ENCODE measurements at regions not wholly inside any gene's neighbourhood (a gene's known extent, or its start where the extent isn't known, plus 50 kb on each side); places are given as distances from the start of the nearest gene placed in this dataset.

DNA sequence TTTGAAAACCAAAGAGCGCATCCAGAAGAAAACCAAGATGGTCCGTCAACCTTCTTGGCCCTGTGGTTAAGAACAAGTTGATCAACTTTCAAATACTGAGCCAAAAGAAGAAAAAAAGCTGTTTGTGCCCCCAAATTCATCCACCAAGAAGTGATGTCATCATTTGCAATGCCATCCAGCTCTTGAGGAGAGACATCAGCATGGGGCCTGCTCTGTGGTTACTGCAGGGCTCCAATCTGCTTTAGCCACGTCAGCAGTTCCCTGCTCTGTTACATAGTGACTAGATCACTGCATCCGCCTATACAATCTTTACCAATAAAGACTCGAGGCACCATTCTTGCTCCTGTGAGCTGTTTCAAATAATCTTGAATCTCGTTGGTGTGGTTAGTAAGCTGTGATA, 75.0 kb upstream of the BLCAP start:
- TF ChIP-seq, protein P1, sequence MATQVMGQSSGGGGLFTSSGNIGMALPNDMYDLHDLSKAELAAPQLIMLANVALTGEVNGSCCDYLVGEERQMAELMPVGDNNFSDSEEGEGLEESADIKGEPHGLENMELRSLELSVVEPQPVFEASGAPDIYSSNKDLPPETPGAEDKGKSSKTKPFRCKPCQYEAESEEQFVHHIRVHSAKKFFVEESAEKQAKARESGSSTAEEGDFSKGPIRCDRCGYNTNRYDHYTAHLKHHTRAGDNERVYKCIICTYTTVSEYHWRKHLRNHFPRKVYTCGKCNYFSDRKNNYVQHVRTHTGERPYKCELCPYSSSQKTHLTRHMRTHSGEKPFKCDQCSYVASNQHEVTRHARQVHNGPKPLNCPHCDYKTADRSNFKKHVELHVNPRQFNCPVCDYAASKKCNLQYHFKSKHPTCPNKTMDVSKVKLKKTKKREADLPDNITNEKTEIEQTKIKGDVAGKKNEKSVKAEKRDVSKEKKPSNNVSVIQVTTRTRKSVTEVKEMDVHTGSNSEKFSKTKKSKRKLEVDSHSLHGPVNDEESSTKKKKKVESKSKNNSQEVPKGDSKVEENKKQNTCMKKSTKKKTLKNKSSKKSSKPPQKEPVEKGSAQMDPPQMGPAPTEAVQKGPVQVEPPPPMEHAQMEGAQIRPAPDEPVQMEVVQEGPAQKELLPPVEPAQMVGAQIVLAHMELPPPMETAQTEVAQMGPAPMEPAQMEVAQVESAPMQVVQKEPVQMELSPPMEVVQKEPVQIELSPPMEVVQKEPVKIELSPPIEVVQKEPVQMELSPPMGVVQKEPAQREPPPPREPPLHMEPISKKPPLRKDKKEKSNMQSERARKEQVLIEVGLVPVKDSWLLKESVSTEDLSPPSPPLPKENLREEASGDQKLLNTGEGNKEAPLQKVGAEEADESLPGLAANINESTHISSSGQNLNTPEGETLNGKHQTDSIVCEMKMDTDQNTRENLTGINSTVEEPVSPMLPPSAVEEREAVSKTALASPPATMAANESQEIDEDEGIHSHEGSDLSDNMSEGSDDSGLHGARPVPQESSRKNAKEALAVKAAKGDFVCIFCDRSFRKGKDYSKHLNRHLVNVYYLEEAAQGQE (IDR thresholded peaks at IDR 0.05; ENCODE audit: unreplicated experiment) = no peak
- Histone ChIP-seq H3K27me3 (ENCODE audit: insufficient read depth) (no peaks in the 10 kb centered on the region), H3K27ac (ENCODE audit: low read depth) (no peak overlapping the region), H3K4me2 (no peak overlapping the region), H3K79me2 (replicated peaks; ENCODE audit: insufficient read depth) (no peaks in the 10 kb centered on the region), H3F3A (replicated peaks; ENCODE audit: low read depth) (no peaks in the 10 kb centered on the region), H4K20me1 (replicated peaks; ENCODE audit: insufficient read depth) (no peaks in the 10 kb centered on the region), H3K4me1 (ENCODE audit: insufficient read depth) (peaks cover 10% of the 10 kb centered on the region), H3K4me3 (no peak overlapping the region), H3K36me3 (ENCODE audit: insufficient read depth) (no peaks in the 10 kb centered on the region), H3K9me2 (ENCODE audit: insufficient read depth) (no peaks in the 10 kb centered on the region), H2AFZ (no peak overlapping the region; the same call in 1 of the 2 replicates)
- Mint-ChIP-seq H3K27me3 (ENCODE audit: insufficient read depth, low read depth, poor library complexity) (peaks cover 8% of the 10 kb centered on the region), H3K4me1 (peaks cover 8% of the 10 kb centered on the region), H3K27ac (no peak overlapping the region), H3K36me3 (ENCODE audit: low read depth) (no peaks in the 10 kb centered on the region), H3K9me3 (no peaks in the 10 kb centered on the region), H3K4me3 (no peak overlapping the region)
- DNase-seq (ENCODE audit: low spot score) (no peak), ATAC-seq (no peak)

DNA sequence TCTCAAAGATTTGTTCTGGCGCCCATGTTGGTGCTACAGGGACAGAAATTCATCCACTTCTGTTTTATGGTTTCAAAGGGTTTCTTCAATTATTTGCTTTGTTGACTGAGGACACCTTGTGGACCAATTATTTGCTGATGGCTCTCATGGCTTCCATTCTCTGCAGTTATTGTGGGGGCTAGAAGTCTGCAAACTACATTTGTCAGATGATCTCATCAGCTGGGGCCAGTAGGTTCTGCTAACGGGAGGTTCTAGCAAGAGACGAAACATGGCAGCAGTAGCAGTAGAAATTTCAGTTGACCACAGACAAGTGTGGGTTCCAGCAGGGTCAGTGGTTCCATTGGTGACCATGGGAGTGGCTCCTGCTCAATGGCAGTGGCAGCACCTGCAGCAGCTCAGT, 72.8 kb upstream of the BLCAP start:
- no peak for TF ChIP-seq NANOG (IDR thresholded peaks at IDR 0.05; ENCODE audit: borderline replicate concordance)
- TF ChIP-seq JUNB (IDR thresholded peaks at IDR 0.05; ENCODE audit: unreplicated experiment) = no peak
- no peak for TF ChIP-seq CREB1 (CRISPR knock-in tag; IDR thresholded peaks at IDR 0.05; ENCODE audit: low read depth)
- TF ChIP-seq, protein P2, sequence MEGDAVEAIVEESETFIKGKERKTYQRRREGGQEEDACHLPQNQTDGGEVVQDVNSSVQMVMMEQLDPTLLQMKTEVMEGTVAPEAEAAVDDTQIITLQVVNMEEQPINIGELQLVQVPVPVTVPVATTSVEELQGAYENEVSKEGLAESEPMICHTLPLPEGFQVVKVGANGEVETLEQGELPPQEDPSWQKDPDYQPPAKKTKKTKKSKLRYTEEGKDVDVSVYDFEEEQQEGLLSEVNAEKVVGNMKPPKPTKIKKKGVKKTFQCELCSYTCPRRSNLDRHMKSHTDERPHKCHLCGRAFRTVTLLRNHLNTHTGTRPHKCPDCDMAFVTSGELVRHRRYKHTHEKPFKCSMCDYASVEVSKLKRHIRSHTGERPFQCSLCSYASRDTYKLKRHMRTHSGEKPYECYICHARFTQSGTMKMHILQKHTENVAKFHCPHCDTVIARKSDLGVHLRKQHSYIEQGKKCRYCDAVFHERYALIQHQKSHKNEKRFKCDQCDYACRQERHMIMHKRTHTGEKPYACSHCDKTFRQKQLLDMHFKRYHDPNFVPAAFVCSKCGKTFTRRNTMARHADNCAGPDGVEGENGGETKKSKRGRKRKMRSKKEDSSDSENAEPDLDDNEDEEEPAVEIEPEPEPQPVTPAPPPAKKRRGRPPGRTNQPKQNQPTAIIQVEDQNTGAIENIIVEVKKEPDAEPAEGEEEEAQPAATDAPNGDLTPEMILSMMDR (conservative IDR thresholded peaks at IDR 0.05; ENCODE audit: low read depth in 2 of 2) = peak in 1 of 2 experiments; percentile 34; a peak in 2 of 4 replicates
- TF ChIP-seq POLR2AphosphoS5 (IDR thresholded peaks at IDR 0.05; ENCODE audit: low read depth) = no peak
- no peak for TF ChIP-seq ZNF331 (CRISPR knock-in tag; IDR thresholded peaks at IDR 0.05; ENCODE audit: low read depth)
- no peak for TF ChIP-seq EZH2phosphoT487 (IDR thresholded peaks at IDR 0.05; ENCODE audit: unreplicated experiment)
- TF ChIP-seq, protein P3, sequence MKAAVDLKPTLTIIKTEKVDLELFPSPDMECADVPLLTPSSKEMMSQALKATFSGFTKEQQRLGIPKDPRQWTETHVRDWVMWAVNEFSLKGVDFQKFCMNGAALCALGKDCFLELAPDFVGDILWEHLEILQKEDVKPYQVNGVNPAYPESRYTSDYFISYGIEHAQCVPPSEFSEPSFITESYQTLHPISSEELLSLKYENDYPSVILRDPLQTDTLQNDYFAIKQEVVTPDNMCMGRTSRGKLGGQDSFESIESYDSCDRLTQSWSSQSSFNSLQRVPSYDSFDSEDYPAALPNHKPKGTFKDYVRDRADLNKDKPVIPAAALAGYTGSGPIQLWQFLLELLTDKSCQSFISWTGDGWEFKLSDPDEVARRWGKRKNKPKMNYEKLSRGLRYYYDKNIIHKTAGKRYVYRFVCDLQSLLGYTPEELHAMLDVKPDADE (IDR thresholded peaks at IDR 0.05) = no peak
- TF ChIP-seq, protein P4, sequence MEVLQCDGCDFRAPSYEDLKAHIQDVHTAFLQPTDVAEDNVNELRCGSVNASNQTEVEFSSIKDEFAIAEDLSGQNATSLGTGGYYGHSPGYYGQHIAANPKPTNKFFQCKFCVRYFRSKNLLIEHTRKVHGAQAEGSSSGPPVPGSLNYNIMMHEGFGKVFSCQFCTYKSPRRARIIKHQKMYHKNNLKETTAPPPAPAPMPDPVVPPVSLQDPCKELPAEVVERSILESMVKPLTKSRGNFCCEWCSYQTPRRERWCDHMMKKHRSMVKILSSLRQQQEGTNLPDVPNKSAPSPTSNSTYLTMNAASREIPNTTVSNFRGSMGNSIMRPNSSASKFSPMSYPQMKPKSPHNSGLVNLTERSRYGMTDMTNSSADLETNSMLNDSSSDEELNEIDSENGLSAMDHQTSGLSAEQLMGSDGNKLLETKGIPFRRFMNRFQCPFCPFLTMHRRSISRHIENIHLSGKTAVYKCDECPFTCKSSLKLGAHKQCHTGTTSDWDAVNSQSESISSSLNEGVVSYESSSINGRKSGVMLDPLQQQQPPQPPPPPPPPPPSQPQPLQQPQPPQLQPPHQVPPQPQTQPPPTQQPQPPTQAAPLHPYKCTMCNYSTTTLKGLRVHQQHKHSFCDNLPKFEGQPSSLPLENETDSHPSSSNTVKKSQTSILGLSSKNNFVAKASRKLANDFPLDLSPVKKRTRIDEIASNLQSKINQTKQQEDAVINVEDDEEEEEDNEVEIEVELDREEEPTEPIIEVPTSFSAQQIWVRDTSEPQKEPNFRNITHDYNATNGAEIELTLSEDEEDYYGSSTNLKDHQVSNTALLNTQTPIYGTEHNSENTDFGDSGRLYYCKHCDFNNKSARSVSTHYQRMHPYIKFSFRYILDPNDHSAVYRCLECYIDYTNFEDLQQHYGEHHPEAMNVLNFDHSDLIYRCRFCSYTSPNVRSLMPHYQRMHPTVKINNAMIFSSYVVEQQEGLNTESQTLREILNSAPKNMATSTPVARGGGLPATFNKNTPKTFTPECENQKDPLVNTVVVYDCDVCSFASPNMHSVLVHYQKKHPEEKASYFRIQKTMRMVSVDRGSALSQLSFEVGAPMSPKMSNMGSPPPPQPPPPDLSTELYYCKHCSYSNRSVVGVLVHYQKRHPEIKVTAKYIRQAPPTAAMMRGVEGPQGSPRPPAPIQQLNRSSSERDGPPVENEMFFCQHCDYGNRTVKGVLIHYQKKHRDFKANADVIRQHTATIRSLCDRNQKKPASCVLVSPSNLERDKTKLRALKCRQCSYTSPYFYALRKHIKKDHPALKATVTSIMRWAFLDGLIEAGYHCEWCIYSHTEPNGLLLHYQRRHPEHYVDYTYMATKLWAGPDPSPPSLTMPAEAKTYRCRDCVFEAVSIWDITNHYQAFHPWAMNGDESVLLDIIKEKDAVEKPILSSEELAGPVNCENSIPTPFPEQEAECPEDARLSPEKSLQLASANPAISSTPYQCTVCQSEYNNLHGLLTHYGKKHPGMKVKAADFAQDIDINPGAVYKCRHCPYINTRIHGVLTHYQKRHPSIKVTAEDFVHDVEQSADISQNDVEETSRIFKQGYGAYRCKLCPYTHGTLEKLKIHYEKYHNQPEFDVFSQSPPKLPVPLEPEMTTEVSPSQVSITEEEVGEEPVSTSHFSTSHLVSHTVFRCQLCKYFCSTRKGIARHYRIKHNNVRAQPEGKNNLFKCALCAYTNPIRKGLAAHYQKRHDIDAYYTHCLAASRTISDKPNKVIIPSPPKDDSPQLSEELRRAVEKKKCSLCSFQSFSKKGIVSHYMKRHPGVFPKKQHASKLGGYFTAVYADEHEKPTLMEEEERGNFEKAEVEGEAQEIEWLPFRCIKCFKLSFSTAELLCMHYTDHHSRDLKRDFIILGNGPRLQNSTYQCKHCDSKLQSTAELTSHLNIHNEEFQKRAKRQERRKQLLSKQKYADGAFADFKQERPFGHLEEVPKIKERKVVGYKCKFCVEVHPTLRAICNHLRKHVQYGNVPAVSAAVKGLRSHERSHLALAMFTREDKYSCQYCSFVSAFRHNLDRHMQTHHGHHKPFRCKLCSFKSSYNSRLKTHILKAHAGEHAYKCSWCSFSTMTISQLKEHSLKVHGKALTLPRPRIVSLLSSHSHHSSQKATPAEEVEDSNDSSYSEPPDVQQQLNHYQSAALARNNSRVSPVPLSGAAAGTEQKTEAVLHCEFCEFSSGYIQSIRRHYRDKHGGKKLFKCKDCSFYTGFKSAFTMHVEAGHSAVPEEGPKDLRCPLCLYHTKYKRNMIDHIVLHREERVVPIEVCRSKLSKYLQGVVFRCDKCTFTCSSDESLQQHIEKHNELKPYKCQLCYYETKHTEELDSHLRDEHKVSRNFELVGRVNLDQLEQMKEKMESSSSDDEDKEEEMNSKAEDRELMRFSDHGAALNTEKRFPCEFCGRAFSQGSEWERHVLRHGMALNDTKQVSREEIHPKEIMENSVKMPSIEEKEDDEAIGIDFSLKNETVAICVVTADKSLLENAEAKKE (CRISPR knock-in tag; IDR thresholded peaks at IDR 0.05) = no peak

More for the DNA sequence above, 72.8 kb upstream of the BLCAP start:
- Histone ChIP-seq H3K9me2 (ENCODE audit: insufficient read depth) (0 out of 2 replicates have a peak, but pooled peaks cover 3% of the 10 kb centered on the region), H3K4me3 (no peak overlapping the region), H3K79me2 (replicated peaks; ENCODE audit: insufficient read depth) (no peaks in the 10 kb centered on the region), H3K36me3 (ENCODE audit: insufficient read depth) (no peaks in the 10 kb centered on the region), H3K4me2 (no peak overlapping the region), H4K20me1 (replicated peaks; ENCODE audit: insufficient read depth) (no peaks in the 10 kb centered on the region), H3K27ac (ENCODE audit: low read depth) (no peak overlapping the region), H3F3A (replicated peaks; ENCODE audit: low read depth) (no peaks in the 10 kb centered on the region), H2AFZ (no peak overlapping the region), H3K27me3 (ENCODE audit: insufficient read depth) (no peaks in the 10 kb centered on the region), H3K4me1 (ENCODE audit: insufficient read depth) (peaks cover 12% of the 10 kb centered on the region)
- Mint-ChIP-seq H3K36me3 (ENCODE audit: low read depth) (no peaks in the 10 kb centered on the region), H3K4me1 (peaks cover 12% of the 10 kb centered on the region), H3K9me3 (no peaks in the 10 kb centered on the region), H3K4me3 (no peak overlapping the region), H3K27ac (no peak overlapping the region), H3K27me3 (ENCODE audit: insufficient read depth, low read depth, poor library complexity) (peaks cover 7% of the 10 kb centered on the region)
- DNase-seq (ENCODE audit: low spot score) = no peak
- ATAC-seq = no peak

All from GM23338 (cell line).